ENCODE measurements at regions not wholly inside any gene's neighbourhood (a gene's known extent, or its start where the extent isn't known, plus 50 kb on each side); places are given as distances from the start of the nearest gene placed in this dataset.

DNA sequence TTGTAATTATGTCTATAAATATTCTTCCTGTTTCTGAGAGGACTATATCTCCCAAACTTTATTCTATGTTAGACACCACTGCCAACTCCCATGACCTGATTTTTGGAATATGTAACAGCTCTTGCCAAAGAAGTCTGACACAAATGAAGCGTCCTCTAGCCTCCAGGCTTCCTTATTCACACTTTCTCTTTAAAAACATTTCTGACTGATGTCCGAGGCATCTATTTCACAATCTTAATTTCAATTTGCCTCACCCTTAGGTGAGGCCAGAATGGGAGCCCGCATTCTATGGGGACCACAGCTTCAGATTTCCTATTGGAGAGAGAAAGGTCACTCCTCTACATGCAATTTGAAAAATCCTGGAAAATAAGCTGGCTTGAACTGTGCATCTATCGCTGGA is 873.2 kb downstream of the GATA3 start:
- no peak for TF ChIP-seq POLR2AphosphoS5 (IDR thresholded peaks at IDR 0.05; ENCODE audit: insufficient read depth in 1 of 2, low read depth in 1 of 2)
- TF ChIP-seq, protein P1, sequence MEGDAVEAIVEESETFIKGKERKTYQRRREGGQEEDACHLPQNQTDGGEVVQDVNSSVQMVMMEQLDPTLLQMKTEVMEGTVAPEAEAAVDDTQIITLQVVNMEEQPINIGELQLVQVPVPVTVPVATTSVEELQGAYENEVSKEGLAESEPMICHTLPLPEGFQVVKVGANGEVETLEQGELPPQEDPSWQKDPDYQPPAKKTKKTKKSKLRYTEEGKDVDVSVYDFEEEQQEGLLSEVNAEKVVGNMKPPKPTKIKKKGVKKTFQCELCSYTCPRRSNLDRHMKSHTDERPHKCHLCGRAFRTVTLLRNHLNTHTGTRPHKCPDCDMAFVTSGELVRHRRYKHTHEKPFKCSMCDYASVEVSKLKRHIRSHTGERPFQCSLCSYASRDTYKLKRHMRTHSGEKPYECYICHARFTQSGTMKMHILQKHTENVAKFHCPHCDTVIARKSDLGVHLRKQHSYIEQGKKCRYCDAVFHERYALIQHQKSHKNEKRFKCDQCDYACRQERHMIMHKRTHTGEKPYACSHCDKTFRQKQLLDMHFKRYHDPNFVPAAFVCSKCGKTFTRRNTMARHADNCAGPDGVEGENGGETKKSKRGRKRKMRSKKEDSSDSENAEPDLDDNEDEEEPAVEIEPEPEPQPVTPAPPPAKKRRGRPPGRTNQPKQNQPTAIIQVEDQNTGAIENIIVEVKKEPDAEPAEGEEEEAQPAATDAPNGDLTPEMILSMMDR (IDR thresholded peaks at IDR 0.05) = no peak
- TF ChIP-seq POLR2A (IDR thresholded peaks at IDR 0.05) = no peak
